A673 (cell line): ENCODE measurements at regions not wholly inside any gene's neighbourhood (a gene's known extent, or its start where the extent isn't known, plus 50 kb on each side); places are given as distances from the start of the nearest gene placed in this dataset.
"Not testable (repeated sequence)": the region's sequence is repeated elsewhere in the genome, so short reads cannot be mapped to it uniquely, and the experiment has no call there.

Source experiments
- BruUV-seq: library from RNA; stranded (reverse); fragments of 400-500 nt; replicated peaks from 2 replicates; lab custom pipeline; 2021; lab: Mats Ljungman, UMichigan
- CTCF ChIA-PET: fragments of 300-600 bp; sonication (Branson Sonifier 250); formaldehyde crosslinking; loops from one replicate; lab custom pipeline; 2022; ENCODE audit warnings: antibody characterized with exemption; lab: Charles Lee
- POLR2A ChIA-PET: fragments of 300-600 bp; sonication (Branson Sonifier 250); formaldehyde crosslinking; loops from one replicate; lab custom pipeline; 2022; ENCODE audit warnings: antibody characterized with exemption; ENCODE audit not compliant: low non-redundant PET; lab: Charles Lee
- DNase-seq: peaks from one replicate; pipeline ENCODE4 v3.0.0-alpha.2; 2015; ENCODE audit warnings: low spot score
- H3K27ac ChIP-seq: fragments of 200-600 bp; sonication (generic); 2 replicates; pipeline ENCODE4 v1.5.1; 2016; ENCODE audit warnings: mixed run types, low read depth, mild to moderate bottlenecking, mixed read lengths, antibody characterized with exemption, low read length; ENCODE audit not compliant: poor library complexity, severe bottlenecking
- H3K27me3 ChIP-seq: fragments of 200-600 bp; sonication (generic); replicated peaks from 2 replicates; pipeline ENCODE4 v1.6.1; 2017; ENCODE audit warnings: mixed run types, low read depth, mild to moderate bottlenecking, mixed read lengths, antibody characterized with exemption, low read length; ENCODE audit not compliant: insufficient read depth, poor library complexity
- H3K36me3 ChIP-seq: fragments of 200-600 bp; sonication (generic); 2 replicates; pipeline ENCODE4 v1.6.1; 2016; ENCODE audit warnings: mixed run types, mild to moderate bottlenecking, mixed read lengths, antibody characterized with exemption, low read length; ENCODE audit not compliant: insufficient read depth, poor library complexity, severe bottlenecking
- H3K4me1 ChIP-seq: fragments of 200-600 bp; sonication (generic); 2 replicates; pipeline ENCODE4 v1.6.1; 2017; ENCODE audit warnings: mixed run types, mild to moderate bottlenecking, mixed read lengths, antibody characterized with exemption, low read length; ENCODE audit not compliant: insufficient read depth, poor library complexity, severe bottlenecking
- H3K4me3 ChIP-seq: fragments of 200-600 bp; sonication (generic); 2 replicates; pipeline ENCODE4 v1.5.1; 2016; ENCODE audit warnings: low read depth, mixed run types, mild to moderate bottlenecking, mixed read lengths, low read length; ENCODE audit not compliant: poor library complexity, severe bottlenecking
- H3K9me3 ChIP-seq: fragments of 200-600 bp; sonication (generic); 2 replicates; pipeline ENCODE4 v1.6.1; 2016; ENCODE audit warnings: mixed run types, low read depth, mild to moderate bottlenecking, mixed read lengths, antibody characterized with exemption, low read length; ENCODE audit not compliant: poor library complexity, severe bottlenecking
- EZH2 ChIP-seq: fragments of 200-600 bp; sonication (generic); IDR thresholded peaks from 2 replicates; pipeline ENCODE4 v1.6.1; 2017; ENCODE audit warnings: borderline replicate concordance, low read depth, mild to moderate bottlenecking, mixed read lengths, antibody characterized with exemption, low read length; ENCODE audit not compliant: poor library complexity, severe bottlenecking
- intact Hi-C: fragments of 100-400 bp; cut with micrococcal nuclease; formaldehyde crosslinking; loops from one replicate; pipeline ENCODE4 v1.10.0; 2022; ENCODE audit not compliant: unreplicated experiment
- TF ChIP-seq, protein P1 (sequence below): fragments of 300-800, 200-600 bp; sonication (generic); conservative IDR thresholded peaks from 2 replicates; pipeline ENCODE4 v1.5.1; 2017; ENCODE audit warnings: low read depth, mild to moderate bottlenecking, antibody characterized with exemption, low read length, moderate library complexity, mixed read lengths

GRCh38 chr19:57031106-57031505, 88.7 kb upstream of the USP29 start:
- H3K27ac ChIP-seq = no peak overlapping the region
- no TSS peak for BruUV-seq
- H3K9me3 ChIP-seq = peaks cover 4% of the 10 kb centered on the region
- ChIA-PET POLR2A (no interaction called here), CTCF (no interaction called here)
- H3K4me1 ChIP-seq = no peaks in the 10 kb centered on the region
- no peak for DNase-seq
- H3K36me3 ChIP-seq = no peaks in the 10 kb centered on the region
- H3K27me3 ChIP-seq = no peaks in the 10 kb centered on the region
- TF ChIP-seq, protein P1, sequence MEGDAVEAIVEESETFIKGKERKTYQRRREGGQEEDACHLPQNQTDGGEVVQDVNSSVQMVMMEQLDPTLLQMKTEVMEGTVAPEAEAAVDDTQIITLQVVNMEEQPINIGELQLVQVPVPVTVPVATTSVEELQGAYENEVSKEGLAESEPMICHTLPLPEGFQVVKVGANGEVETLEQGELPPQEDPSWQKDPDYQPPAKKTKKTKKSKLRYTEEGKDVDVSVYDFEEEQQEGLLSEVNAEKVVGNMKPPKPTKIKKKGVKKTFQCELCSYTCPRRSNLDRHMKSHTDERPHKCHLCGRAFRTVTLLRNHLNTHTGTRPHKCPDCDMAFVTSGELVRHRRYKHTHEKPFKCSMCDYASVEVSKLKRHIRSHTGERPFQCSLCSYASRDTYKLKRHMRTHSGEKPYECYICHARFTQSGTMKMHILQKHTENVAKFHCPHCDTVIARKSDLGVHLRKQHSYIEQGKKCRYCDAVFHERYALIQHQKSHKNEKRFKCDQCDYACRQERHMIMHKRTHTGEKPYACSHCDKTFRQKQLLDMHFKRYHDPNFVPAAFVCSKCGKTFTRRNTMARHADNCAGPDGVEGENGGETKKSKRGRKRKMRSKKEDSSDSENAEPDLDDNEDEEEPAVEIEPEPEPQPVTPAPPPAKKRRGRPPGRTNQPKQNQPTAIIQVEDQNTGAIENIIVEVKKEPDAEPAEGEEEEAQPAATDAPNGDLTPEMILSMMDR = no peak
- TF ChIP-seq EZH2 = no peak
- intact Hi-C loops = no loop called here
- no peak overlapping the region for H3K4me3 ChIP-seq

DNA sequence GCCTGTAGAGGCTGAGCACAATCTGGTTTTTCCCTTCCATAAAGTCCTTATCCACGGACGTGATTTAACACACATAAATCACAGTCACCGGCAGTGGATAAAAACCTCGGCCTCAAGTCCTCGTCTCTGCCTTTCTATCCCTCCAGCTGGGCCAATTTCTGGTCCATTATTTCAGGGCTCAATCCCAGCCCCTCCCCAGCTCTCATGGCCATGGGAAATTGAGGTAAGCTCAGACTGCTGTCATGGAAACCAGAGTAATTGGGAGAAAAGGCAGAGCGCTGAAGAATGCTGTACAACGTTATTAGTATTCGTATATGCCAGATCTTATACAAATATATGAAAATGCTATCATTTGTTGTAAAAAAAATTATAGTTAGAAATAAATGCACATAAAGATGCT, 86.2 kb upstream of the USP29 start:
- H3K27me3 ChIP-seq = no peaks in the 10 kb centered on the region
- ChIA-PET CTCF (no interaction called here), POLR2A (no interaction called here)
- intact Hi-C loops = no loop called here
- no peak overlapping the region for H3K27ac ChIP-seq
- no peaks in the 10 kb centered on the region for H3K4me1 ChIP-seq
- TF ChIP-seq EZH2 = no peak
- TF ChIP-seq, protein P1 = no peak
- no peaks in the 10 kb centered on the region for H3K9me3 ChIP-seq
- BruUV-seq = no TSS peak
- no peak overlapping the region for H3K4me3 ChIP-seq
- DNase-seq = no peak
- H3K36me3 ChIP-seq = no peaks in the 10 kb centered on the region

DNA sequence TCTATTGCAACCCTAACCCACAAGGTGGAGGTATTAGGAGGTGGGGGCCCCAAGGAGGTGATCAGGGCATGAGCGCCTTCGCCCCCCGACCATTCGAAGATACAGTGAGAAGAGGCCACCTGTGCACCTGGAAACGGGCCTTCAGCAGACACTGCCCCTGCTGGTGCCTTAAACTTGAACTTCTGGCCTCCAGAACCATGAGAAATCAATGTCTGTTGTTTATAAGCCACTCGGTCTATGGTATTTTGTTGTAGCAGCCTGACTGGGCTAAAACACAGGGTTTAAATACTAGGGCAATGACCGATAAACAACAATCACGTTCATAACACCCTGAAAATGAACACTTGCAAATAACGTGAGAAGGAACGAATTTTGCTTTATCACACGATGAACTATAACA, 85.2 kb upstream of the USP29 start:
- Histone ChIP-seq H3K4me3 (no peak overlapping the region), H3K9me3 (no peaks in the 10 kb centered on the region), H3K36me3 (no peaks in the 10 kb centered on the region), H3K27me3 (no peaks in the 10 kb centered on the region), H3K27ac (no peak overlapping the region), H3K4me1 (no peaks in the 10 kb centered on the region)
- no TSS peak for BruUV-seq
- TF ChIP-seq, protein P1 = no peak
- TF ChIP-seq EZH2 = no peak
- CTCF ChIA-PET = no interaction called here
- intact Hi-C loops = no loop called here
- POLR2A ChIA-PET = no interaction called here
- no peak for DNase-seq

- CTCF ChIA-PET, H3K9me3 ChIP-seq, DNase-seq, BruUV-seq, intact Hi-C loops, H3K27me3 ChIP-seq, H3K36me3 ChIP-seq, H3K4me3 ChIP-seq, H3K27ac ChIP-seq, H3K4me1 ChIP-seq, POLR2A ChIA-PET: not testable (repeated sequence)
Observed at GRCh38 chr19:57035740-57036139, 84.0 kb upstream of the USP29 start.
